BLaER1 treated with 17β-estradiol and CSF1 and Interleukin-3, amounts not matched to agents 10 nM and 100 nM (cell line): ENCODE measurements at regions not wholly inside any gene's neighbourhood (a gene's known extent, or its start where the extent isn't known, plus 50 kb on each side); places are given as distances from the start of the nearest gene placed in this dataset.

Source experiments
- H3K27ac ChIP-seq, 11 experiments: shearing (Covaris generic); formaldehyde crosslinking; 2 replicates each; pipeline ENCODE4 v1.8.1; 2022
- H3K27me3 ChIP-seq, 11 experiments: shearing (Covaris generic); formaldehyde crosslinking; 2 replicates each; pipeline ENCODE4 v1.8.1; 2022
- H3K36me3 ChIP-seq, 11 experiments: shearing (Covaris generic); formaldehyde crosslinking; 2 replicates each; pipeline ENCODE4 v1.8.1; 2022
- H3K4me1 ChIP-seq, 10 experiments: shearing (Covaris generic); formaldehyde crosslinking; 2 replicates each; pipeline ENCODE4 v1.8.1; 2022
- H3K4me2 ChIP-seq, 11 experiments: shearing (Covaris generic); formaldehyde crosslinking; 2 replicates each; pipeline ENCODE4 v1.8.1; 2022
- H3K4me3 ChIP-seq, 10 experiments: shearing (Covaris generic); formaldehyde crosslinking; 2 replicates each; pipeline ENCODE4 v1.8.1; 2022
- H3K9ac ChIP-seq, 11 experiments: shearing (Covaris generic); formaldehyde crosslinking; 2 replicates each; pipeline ENCODE4 v1.8.1; 2022
- H3K9me3 ChIP-seq, 11 experiments: shearing (Covaris generic); formaldehyde crosslinking; replicated peaks in 1 of 11; 2 replicates each; pipeline ENCODE4 v1.8.1; 2022
- H4K20me1 ChIP-seq, 11 experiments: shearing (Covaris generic); formaldehyde crosslinking; 2 replicates each; pipeline ENCODE4 v1.8.1; 2022
- Cebpa-rat ChIP-seq, 11 experiments: shearing (Covaris generic); IDR thresholded peaks; 2 replicates each; pipeline ENCODE4 v1.8.1; 2022

GRCh38 chr9:93809204-93809940, 145.8 kb downstream of the BARX1 start:
- Histone ChIP-seq H3K27me3 (no peaks in the 10 kb centered on the region), H3K36me3 (no peaks in the 10 kb centered on the region)
- no peak for TF ChIP-seq Cebpa-rat (IDR thresholded peaks at IDR 0.05)

GRCh38 chr9:93808115-93809029, 146.8 kb downstream of the BARX1 start:
- Histone ChIP-seq H3K4me1 (no peaks in the 10 kb centered on the region), H3K9ac (no peak overlapping the region), H4K20me1 (no peaks in the 10 kb centered on the region), H3K4me3 (no peak overlapping the region), H3K27me3 (no peaks in the 10 kb centered on the region), H3K27ac (no peak overlapping the region), H3K9me3 (peaks cover 0 to 11% (median 5%) of the 10 kb centered on the region in 11 experiments; a peak in 7 of 22 replicates), H3K36me3 (no peaks in the 10 kb centered on the region), H3K4me2 (no peak overlapping the region)
- TF ChIP-seq Cebpa-rat (IDR thresholded peaks at IDR 0.05): no peak

More at GRCh38 chr9:93809204-93809940, 145.8 kb downstream of the BARX1 start:
- Histone ChIP-seq H3K27ac (no peak overlapping the region), H3K4me1 (no peaks in the 10 kb centered on the region), H3K9me3 (peaks cover 0 to 11% (median 5%) of the 10 kb centered on the region in 11 experiments; a peak in 7 of 22 replicates), H4K20me1 (no peaks in the 10 kb centered on the region), H3K4me3 (no peak overlapping the region), H3K4me2 (no peak overlapping the region), H3K9ac (no peak overlapping the region)

- H3K9me3 ChIP-seq: peaks cover 0 to 11% (median 5%) of the 10 kb centered on the region in 11 experiments; a peak in 7 of 22 replicates
- no peak overlapping the region for H3K27ac ChIP-seq
- no peak overlapping the region for H3K9ac ChIP-seq
- H4K20me1 ChIP-seq: no peaks in the 10 kb centered on the region
- TF ChIP-seq Cebpa-rat (IDR thresholded peaks at IDR 0.05): no peak
- H3K4me3 ChIP-seq: no peak overlapping the region
- H3K4me2 ChIP-seq: no peak overlapping the region
- H3K36me3 ChIP-seq: no peaks in the 10 kb centered on the region
- H3K4me1 ChIP-seq: no peaks in the 10 kb centered on the region
- no peaks in the 10 kb centered on the region for H3K27me3 ChIP-seq
Measured at GRCh38 chr9:93807166-93808074, 147.7 kb downstream of the BARX1 start.

DNA sequence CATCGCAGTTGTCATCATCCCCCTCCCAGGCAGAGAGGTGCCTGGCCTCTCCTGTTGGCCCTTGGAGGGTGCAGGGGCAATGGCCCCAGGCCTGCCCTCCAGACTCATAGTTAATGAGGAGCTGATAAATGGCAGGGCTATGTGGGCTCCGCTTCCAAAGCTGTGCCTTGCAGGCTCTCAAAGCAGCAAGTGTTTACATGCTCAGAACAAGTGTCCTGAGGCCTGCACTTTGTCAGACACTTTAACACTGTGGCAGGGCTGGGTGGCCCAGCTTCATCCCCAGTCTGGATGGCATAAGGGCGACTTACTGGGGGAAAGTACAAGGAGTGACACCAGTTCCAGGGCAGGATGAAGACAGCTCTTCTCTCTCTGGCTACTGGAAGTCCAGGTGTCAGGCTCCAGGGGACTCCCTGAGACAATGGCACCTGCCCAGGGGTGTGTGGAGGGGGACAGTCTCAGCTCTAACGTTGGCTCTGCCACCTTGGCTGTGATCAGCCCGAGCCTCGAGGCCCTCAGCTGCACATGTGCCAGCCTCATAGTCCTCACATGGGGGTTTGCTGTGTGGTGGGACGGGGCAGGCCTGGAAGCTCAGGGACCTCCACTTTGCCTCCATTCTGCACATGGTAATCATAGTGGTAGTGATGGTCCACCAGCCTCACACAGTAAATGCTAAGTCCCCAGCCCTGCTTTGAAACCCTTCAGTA, 153.4 kb downstream of the BARX1 start:
- H3K9ac ChIP-seq: no peak overlapping the region
- no peak overlapping the region for H3K4me3 ChIP-seq
- no peak overlapping the region for H3K4me2 ChIP-seq

DNA sequence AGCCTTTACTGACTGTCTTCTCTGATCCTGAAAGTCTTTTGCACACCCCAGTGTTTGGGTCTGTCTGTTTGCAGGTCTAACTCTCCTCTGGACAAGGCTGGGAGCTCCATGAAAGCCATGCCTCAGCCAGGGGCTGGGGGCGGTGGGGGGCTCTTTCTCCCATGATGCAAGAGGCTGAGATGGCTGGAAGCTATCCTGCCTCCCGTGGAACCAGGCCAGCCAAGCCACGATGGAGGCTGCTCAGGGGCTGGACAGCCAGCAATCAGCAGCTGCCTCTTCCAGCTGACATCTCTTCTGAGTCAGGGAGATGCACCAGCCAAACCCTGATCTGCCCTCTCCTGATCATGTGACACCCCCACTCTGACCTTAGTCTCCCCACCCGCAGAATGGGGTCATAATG, 154.0 kb downstream of the BARX1 start:
- no peaks in the 10 kb centered on the region for H4K20me1 ChIP-seq
- no peak overlapping the region for H3K4me2 ChIP-seq
- H3K27ac ChIP-seq: no peak overlapping the region
- H3K36me3 ChIP-seq: no peaks in the 10 kb centered on the region
- H3K9me3 ChIP-seq: peaks cover 0 to 15% (median 9%) of the 10 kb centered on the region in 11 experiments; a peak in 11 of 22 replicates
- no peak for TF ChIP-seq Cebpa-rat (IDR thresholded peaks at IDR 0.05)
- H3K27me3 ChIP-seq: no peaks in the 10 kb centered on the region
- no peak overlapping the region for H3K4me3 ChIP-seq
- no peak overlapping the region for H3K9ac ChIP-seq
- H3K4me1 ChIP-seq: peaks cover 0 to 9% (median 7%) of the 10 kb centered on the region in 10 experiments; a peak in 14 of 20 replicates

More for the DNA sequence above, 153.4 kb downstream of the BARX1 start:
- no peak overlapping the region for H3K27ac ChIP-seq
- no peaks in the 10 kb centered on the region for H3K27me3 ChIP-seq
- H4K20me1 ChIP-seq: no peaks in the 10 kb centered on the region
- peaks cover 0 to 19% (median 9%) of the 10 kb centered on the region in 11 experiments; a peak in 11 of 22 replicates for H3K9me3 ChIP-seq
- TF ChIP-seq Cebpa-rat (IDR thresholded peaks at IDR 0.05): no peak
- H3K4me1 ChIP-seq: peaks cover 0 to 4% (median 2%) of the 10 kb centered on the region in 10 experiments; a peak in 14 of 20 replicates
- no peaks in the 10 kb centered on the region for H3K36me3 ChIP-seq

DNA sequence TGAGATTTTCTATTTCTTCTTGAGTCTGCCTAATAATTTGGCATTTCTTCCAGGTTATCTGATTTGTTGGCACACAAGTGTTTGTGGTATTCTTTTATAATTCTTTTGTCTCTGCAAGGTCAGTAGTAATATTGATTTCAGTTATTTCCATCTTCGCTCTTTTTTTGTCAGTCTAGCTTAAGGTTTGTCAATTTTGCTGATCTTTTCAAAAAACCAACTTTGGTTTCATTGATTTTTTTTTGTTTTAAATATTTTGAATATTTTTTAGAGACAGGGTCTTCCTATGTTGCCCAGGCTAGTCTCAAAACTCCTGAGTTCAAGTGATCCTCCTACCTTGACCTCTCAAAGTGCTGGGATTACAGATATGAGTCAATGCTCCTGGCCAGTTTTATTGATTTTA, 162.8 kb downstream of the BARX1 start:
- Histone ChIP-seq H3K27ac (no peak overlapping the region), H3K27me3 (no peaks in the 10 kb centered on the region), H3K4me2 (no peak overlapping the region), H3K9ac (no peak overlapping the region), H3K36me3 (no peaks in the 10 kb centered on the region), H3K4me1 (peaks cover 0 to 9% (median 7%) of the 10 kb centered on the region in 10 experiments; a peak in 14 of 20 replicates), H3K4me3 (no peak overlapping the region), H3K9me3 (peaks cover 0 to 18% (median 8%) of the 10 kb centered on the region in 11 experiments; a peak in 9 of 22 replicates), H4K20me1 (no peaks in the 10 kb centered on the region)
- TF ChIP-seq Cebpa-rat (IDR thresholded peaks at IDR 0.05): no peak

DNA sequence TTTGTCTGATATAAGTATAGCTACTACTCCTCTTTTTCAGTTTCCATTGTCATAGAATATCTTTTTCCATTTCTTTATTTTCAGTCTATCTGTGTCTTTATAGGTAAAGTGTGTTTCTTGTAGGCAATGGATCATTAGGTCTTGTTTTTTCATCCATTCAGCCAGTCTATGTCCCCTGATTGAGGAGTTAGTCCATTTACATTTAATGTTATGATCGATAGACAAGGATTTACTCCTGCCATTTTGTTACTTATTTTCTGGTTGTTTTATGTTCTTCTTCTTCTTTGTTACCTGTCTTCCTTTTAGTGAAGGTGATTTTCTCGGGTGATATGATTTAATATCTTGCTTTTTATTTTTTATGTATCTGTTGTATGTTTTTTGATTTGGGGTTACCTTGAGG, 169.0 kb downstream of the BARX1 start:
- no peaks in the 10 kb centered on the region for H3K4me1 ChIP-seq
- H3K4me3 ChIP-seq: no peak overlapping the region

DNA sequence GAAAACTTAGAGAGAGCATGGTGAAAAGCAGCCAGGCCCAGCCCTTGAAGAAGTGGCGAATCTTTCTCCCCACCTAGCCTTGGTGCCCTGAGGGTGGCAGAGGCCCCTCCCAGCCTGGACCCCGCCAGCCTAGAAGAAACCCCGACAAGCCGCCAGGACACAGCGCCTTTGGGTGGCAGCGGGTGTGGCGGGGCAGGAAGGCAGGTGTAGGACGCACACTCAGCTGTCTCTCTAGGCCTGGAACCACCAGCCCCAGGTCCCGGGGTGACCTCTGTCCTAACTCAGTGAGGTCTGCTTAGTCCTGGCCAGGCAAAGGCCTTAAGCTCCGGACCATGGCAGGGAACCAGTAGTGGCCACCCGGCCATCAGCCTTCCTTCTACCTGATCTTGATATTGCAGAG, 178.3 kb downstream of the BARX1 start:
- Histone ChIP-seq H3K4me2 (no peak overlapping the region), H3K27ac (no peak overlapping the region), H4K20me1 (no peaks in the 10 kb centered on the region), H3K9ac (no peak overlapping the region), H3K27me3 (no peaks in the 10 kb centered on the region; a peak in 1 of 22 replicates), H3K4me3 (no peak overlapping the region), H3K36me3 (no peaks in the 10 kb centered on the region), H3K4me1 (no peaks in the 10 kb centered on the region), H3K9me3 (no peaks in the 10 kb centered on the region)
- TF ChIP-seq Cebpa-rat (IDR thresholded peaks at IDR 0.05): no peak

More for the DNA sequence above, 169.0 kb downstream of the BARX1 start:
- no peak overlapping the region for H3K4me2 ChIP-seq
- H3K27me3 ChIP-seq: no peaks in the 10 kb centered on the region; a peak in 1 of 22 replicates
- H3K9me3 ChIP-seq: peaks cover 0 to 41% (median 18%) of the 10 kb centered on the region in 11 experiments; a peak in 16 of 22 replicates
- no peak for TF ChIP-seq Cebpa-rat (IDR thresholded peaks at IDR 0.05)
- H4K20me1 ChIP-seq: no peaks in the 10 kb centered on the region
- no peaks in the 10 kb centered on the region for H3K36me3 ChIP-seq
- no peak overlapping the region for H3K9ac ChIP-seq
- H3K27ac ChIP-seq: no peak overlapping the region
